HG03565 (cell line): ENCODE measurements at regions not wholly inside any gene's neighbourhood (a gene's known extent, or its start where the extent isn't known, plus 50 kb on each side); places are given as distances from the start of the nearest gene placed in this dataset.
A peak's percentile ranks its signal among the peaks of the same experiment; 100 is the strongest.
"Not testable (repeated sequence)": the region's sequence is repeated elsewhere in the genome, so short reads cannot be mapped to it uniquely, and the experiment has no call there.

Source experiments
- ATAC-seq: cut with Tn5 transposase; IDR thresholded peaks from one replicate; pipeline ENCODE4 v1.9.1; 2021; ENCODE audit warnings: mild to moderate bottlenecking, moderate library complexity; ENCODE audit not compliant: unreplicated experiment

DNA sequence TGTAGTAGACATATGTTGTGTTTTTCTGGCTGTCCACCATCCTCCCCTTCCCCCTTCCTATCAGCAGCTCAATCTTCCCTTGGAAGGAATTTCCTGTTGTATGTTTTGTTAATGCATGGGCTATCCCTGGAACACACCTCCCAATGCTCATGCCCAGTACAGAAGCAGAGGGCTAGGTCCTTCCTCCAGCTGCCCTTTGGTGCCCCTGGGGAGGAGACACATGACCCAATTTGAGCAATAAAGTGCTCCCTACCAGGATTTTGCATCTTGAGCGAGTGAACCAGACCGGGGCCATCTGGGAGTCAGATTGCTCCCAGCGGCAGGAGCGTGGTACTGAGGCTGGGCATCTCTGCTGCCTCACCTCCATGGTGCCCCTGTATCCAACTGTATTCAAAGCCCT is 141.5 kb upstream of the MED13 start:
- ATAC-seq = no peak

DNA sequence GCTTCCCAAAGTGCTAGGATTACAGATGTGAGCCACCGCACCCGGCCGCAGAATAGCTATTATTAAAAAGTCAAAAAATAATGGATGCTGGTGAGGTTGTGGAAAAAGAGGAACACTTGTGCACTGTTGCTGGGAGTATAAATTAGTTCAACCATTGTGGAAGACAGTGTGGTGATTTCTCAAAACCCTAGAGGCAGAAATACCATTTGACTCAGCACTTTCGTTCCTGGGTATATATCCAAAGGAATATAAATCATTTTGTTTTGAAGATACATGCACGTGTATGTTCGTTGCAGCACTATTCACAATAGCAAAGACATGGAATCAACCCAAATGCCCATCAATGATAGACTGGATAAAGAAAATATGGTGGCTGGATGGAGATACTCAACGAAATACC is 132.1 kb upstream of the MED13 start:
- not testable (repeated sequence) for ATAC-seq

DNA sequence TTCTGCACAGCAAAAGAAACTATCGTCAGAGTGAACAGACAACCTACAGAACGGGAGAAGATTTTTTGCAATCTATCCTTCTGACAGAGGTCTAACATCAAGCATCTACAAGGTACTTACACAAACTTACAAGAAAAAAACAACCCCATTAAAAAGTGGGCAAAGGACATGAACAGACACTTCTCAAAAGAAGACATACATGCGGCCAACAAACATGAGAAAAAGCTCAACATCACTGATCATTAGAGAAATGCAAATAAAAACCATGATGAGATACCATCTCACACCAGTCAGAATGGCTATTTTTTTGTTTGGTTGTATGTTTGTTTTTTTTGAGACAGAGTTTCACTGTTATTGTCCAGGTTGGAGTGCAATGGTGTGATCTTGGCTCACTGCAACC is 131.5 kb upstream of the MED13 start:
- not testable (repeated sequence) for ATAC-seq

DNA sequence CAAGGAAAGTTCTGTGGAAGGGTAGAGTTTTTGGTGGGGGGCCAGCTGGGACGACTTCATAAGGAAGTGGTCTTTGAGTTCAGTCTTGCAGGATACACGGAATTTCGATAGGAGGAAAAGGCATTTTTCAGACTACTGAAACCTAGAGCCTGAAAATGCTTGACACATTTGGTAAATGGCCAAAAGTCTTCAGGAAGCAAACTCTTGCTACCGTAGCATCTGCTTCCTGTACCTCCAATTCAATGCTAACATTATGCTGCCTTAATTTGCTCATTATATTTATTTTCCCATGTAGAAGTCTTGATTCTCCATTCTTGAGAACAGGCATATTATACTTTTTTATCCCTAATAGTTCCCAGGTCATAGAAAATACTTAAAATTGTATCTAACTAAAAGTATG is 129.3 kb upstream of the MED13 start:
- no peak for ATAC-seq

DNA sequence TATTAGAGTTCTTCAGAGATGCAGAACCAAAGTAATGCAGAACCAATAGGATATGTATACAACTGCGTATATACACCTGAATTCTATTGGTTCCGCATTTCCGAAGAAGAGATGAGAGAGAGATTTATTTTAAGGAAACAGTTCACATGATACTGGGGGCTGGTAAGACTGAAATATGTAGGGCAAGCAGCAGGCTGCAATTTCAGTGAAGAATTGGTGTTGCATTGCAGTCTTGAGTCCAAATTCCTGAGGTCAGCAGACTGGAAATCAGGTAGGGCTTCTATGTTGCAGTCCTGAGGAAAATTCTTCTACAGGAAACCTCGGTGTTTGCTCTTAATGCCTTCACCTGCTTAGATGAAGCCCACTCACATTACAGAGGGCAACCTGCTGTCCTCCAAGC is 128.2 kb upstream of the MED13 start:
- no peak for ATAC-seq

DNA sequence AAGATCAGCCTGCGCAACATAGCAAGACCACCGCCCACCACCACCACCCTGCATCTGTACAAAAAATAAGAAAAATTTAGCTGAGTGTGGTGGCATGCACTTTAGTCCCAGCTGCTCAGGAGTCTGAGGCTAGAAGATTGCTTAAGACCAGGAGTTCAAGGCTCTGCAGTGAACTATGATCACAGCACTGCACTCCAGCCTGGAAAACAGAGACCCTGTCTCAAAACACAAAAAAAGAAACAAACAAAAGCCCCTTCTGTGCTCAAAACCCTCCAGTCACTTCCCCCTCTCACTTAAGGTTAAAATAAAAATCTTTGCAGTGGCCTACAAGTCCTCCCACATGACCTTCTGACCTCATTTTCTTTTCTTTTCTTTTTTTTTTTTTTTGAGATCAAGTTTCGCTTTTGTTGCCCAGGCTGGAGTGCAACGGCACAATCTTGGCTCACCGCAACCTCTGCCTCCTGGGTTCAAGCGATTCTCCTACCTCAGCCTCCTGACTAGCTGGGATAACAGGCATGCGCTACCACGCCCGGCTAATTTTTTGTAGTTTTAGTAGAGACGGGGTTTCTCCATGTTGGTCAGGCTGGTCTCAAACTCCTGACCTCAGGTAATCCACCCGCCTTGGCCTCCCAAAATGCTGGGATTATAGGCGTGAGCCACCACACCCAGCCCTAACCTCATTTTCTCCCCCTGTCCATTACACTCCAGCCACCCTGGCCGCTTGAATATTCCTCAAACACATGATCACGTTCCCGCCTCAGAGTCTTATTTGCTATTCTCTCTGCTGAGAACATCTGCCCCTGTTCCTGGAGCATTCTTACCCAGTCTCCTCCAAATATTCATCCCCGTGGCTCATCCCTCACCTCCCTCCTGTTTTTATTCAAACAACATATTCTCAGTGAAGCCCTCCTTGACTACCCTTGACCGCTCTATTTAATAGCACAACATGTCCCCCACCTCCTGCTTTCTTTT is 126.6 kb upstream of the MED13 start:
- no peak for ATAC-seq

DNA sequence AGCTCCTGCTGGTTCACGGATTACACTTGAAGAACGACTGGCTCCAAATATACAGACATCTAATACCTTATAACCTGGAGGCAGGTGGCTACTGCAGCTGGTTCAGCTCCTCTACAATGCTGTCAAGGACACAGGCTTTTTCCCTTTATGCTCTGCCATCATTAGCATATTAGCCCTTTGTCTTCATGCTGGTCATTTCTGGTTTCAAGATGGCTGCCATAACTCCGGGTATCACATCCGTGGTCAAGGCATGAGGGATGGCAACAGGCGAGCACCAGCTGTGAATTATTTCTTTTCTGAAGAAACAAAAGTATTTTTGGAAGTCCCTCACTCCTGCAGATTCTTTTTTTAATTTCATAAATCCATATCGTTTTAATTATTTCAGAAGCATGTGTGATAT is 124.3 kb upstream of the MED13 start:
- ATAC-seq = no peak

DNA sequence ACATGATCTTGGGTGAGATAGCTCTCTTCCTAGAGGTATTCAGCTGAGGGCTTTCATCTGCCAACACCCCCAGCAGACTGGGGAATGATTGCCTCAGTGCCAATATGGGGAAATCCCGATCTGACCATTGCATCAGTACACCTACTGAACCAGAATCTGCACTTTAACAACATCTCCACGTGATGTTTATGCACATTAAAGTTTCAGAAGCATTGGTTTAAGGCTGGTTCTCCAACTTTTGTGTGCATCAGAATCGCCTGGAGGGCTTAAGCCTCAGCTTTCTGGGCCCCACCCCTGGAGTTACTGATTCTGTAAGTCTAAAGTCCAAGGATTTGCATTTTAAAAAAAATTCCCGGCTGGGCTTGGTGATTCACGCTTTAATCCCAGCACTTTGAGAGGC is 123.6 kb upstream of the MED13 start:
- ATAC-seq = no peak

DNA sequence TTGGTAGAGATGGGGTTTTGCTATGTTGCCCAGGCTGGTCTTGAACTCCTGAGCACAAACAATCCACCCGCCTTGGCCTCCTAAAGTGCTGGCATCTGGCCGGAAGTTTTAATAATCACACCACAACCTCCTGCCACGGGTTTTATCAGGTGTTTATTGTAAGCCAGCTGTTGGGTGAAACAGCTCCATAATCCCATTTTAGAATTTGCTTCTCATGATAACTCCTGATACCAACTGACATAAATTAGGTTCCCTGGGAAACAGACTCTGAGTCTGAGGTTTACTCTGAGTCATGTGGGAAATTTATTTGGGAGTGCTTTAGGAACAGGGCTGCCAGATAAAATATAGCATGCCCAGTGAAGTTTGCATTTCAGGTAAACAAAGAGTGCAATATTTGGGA is 122.6 kb upstream of the MED13 start:
- no peak for ATAC-seq

DNA sequence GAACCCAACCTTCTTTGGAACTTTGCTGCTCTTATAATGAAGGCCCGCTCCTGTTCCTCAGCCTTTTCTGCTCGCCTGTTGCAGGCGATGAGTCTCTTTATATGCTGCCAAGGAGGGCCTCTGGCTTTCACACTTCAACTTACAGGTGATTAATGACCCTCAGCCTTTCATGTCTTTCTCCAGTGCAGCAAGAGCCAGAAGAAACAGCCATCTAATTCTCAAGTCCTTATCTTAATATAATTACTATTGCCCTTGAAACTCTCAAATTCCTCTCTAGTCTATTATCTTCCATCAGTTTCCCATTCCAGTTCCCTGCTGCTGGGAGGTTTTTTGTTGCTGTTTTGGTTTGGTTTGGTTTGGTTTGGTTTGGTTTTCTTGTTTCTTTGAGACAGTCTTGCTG is 121.8 kb upstream of the MED13 start:
- no peak for ATAC-seq

DNA sequence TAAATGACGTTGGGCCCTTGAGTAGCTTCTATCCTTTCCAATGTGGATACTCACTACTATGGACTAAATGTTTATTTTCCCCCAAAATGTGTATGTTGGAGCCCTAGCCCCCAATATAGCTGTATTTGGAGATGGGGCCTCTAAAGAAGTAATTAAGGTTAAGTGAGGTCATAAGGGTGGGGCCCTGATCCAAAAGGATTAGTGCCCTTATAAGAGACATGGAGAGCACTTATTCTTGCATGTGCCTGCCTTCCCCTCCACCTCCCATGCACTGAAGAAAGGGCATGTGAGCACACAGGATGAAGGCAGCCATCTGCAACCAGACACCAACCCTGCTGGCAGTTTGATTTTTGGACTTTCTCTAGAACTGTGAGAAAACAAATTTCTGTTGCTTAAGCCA is 115.7 kb upstream of the MED13 start:
- no peak for ATAC-seq

DNA sequence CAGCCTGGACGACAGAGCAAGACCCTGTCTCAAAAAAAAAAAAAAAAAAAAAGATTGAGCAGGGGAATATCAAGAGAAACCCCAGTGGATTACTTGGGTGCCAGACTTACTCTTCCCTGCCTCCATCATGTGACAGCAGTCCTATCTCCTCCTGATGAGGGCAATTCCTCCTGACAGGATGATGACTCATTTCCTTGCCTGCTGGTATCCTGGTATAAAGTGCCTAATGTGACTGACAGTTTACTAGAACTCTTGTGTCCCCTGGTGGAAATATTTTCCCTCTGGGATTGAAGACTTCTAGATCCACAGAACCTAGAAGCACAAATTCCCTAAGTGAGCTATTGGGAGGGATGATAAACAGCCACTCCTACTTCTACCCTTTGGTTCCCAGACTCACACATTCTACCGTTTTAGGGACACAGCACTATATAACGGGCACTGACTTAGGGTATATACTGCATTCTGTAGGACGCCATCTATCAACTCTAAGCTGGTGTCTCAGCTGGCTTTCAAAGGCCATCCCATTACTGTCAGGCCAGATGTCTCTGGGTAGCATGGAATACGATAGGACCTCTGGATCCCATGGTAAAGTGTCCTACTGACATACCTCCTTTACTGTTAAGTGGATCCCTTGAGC is 114.6 kb upstream of the MED13 start:
- no peak for ATAC-seq

DNA sequence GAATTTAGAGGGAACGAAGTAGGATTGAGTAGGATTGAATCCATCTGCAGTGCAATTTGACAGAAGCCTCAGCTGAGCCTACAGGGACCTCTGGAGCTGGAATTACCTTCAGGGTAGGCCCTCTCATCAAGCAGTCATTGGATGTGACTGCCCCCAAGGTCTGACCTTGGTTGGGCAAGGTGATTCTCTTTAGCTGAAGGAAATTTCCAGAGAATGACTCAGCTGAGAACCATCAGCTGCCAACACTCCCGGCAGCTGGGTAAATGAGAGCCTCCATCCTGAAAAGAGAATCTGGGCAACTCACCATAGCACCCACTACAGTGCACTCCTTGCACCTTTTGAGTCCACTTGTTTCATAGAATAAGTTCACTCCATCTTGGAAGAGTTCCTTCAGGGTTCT is 113.5 kb upstream of the MED13 start:
- ATAC-seq = no peak

DNA sequence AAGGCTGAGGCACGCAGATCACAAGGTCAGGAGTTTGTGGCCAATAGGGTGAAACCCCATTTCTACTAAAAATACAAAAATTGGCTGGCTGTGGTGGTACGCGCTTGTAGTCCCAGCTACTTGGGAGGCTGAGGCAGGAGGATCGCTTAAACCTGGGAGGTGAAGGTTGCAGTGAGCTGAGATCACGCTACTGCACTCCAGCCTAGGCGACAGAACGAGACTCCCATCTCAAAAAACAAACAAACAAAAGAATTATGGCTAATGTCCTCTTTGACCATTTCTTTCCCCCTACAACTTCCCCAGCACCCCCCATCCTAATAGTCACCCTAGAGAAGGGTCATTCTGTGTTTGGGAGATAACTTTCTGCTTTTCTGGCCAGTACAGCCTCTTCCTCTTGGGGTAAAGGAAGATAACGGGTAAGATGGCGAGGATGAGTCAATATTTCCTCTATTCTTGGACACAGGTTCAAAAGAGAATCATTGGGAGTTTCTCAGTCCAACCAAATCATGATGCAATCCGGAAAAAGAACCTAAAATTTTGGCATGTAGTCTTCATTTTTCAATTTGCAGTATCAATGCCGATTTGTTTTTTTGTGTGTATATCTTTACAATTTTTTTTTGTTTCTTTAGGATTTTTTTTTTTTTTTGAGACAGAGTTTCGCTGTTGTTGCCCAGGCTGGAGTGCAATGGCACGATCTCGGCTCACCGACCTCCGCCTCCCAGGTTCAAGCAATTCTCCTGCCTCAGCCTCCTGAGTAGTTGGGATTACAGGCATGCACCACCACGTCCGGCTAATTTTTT is 107.6 kb upstream of the MED13 start:
- ATAC-seq = no peak

DNA sequence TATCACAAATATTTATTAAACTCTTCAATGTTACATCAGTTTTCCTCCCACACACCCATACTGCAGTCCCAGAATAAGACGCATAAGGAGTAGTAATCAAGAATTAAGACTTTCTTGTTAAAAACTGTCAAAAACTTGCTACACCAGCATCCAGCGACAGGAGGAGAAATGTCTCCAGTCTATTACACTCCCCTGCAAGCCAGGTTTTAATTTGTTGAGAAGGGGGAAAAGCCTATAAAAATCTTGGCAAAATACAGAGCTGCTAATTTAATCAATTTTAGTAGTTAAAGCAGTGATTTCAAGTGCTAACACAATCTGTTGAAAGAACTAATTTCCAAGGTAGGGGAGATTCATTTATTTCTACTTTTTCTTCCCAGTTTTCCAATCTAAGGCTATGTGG is 102.0 kb upstream of the MED13 start:
- no peak for ATAC-seq

DNA sequence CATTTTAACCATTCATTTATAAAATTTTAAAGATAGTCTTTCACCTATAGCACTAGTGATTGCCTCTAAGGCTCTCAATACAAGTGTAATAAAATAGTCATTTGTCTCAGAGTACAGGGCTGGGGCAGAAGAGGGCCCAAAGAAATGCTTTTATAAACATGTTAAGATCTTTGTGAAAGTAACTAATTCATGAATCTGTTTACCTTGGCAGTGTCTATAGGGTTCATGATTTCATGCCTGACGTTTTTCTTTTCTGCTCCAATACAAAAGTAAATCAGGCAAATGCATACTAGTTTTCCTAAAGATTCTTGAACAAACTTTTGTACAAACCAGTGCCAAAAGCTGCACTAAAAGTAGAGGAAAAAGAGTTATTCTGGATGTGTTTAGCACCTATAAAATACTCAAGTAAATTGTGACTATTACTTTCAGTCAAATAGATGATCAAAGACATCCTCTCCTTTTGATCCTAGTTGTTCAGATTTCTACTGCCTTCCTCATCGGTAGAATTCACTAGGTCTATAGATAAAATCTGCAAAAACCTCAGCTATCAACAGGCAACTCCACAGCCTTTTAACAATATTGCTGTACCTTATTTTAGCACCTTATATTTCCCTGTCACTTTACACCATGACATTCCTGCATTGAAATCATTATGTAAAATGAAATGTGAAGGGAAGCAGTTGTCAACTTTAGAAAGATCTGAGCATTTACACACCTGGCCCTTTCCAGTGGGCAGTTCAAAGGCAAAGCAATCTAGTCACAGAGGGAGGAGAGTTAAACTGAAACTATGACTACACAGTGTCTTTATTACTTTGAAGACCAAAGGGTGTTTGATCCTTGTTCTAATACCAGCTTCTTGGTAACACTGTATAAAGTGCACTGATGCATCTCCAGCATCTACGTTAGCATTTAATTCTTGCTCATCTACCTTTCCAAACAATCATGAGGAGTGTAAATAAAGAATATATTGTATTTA is 100.0 kb upstream of the MED13 start:
- peak; percentile 74 for ATAC-seq

DNA sequence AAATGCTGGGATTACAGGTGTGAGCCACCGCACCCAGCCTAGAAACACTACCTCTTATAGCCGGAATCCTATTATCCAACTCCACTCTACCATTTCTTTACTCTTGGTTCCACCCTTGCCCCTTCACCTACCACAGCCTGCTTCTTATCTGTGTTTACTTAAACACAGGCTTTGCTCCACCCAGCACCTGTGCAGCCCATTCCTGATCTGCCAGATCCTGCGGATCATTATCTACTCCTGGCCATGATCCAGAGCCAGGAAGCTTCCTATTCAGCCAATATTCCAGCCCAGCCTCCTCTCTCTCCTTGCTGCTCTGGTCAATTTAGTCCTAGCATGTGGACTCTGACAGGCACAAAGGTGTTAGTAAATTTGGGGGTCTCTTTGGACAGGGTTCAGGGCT is 98.8 kb upstream of the MED13 start:
- no peak for ATAC-seq

DNA sequence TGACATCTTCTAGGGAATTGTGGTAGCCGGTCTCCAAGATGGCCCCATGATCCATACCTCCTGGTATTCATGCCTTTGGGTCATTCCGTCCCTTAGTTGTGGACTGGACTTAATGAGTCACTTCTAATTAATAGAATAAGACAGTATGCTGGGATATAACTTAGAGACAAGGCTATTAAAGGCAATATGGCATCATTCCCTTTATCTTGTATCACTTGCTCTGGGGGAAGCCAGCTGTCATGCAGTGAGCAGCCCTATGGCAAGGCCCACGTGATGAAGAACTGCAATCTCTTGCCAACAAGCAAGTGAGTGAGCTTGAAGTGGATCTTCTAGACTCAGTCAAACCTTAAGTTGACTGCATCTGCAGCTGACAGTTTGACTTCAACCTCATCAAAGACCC is 97.8 kb upstream of the MED13 start:
- ATAC-seq = no peak

DNA sequence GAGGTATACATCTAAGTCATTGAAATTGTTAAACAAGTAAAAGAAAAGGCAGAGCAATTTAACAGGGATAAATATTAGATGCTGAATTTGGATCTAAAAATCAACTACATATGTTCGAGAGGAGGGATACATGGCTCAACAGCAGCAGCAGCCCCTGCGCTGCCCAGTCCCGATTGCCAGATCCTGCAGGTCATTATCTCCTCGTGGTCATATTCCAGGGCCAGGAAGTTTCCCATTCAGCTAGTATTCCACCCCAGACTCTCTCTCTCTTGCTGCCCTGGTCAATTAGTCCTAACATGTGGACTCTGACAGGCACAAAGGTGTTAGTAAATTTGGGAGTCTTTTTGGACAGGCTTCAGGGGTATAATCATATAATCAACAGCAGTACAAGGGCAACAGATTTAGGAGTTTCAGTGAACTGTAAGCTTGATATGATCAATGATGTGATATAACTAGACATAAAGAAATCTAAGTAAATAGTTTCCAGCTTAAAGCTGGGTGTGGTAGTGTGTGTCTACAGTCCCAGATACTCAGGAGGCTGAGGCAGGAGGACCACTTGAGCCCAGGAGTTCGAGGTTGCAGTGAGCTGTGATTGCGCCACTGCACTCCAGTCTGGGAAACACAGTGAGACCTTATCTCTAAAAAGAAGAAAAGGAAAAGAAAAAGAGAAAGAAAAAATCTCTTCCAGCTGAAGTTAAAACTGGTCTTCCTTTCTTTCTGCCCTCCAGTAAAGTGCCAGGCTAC is 96.5 kb upstream of the MED13 start:
- no peak for ATAC-seq

DNA sequence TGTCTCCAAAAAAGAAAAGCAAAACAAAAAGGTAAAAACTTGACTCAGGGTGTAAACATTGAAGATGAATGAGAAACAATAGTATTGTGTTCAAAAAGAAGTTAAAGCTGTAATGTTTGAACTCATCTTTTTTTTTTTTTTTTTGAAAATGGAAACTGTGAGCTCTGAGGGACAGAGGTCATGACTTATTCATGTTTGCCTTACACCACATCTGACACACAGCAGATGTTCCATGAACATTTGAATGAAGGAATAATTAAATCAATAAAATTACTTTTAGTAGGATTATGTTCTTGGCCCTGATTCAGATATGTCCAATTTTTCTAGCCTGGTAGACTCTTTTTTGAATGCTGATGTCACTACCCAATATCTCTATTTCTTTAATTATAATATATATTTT is 95.7 kb upstream of the MED13 start:
- ATAC-seq = no peak
